MG63 (cell line): ENCODE measurements at regions not wholly inside any gene's neighbourhood (a gene's known extent, or its start where the extent isn't known, plus 50 kb on each side); places are given as distances from the start of the nearest gene placed in this dataset.

Experiments
- DNase-seq: peaks from one replicate; pipeline ENCODE4 v3.0.0-alpha.2; 2020
- H3K27me3 ChIP-seq: fragments of 250-450 bp; sonication (Bioruptor Pico); 2 replicates; pipeline ENCODE4 v1.5.1; 2020; ENCODE audit warnings: mild to moderate bottlenecking, moderate library complexity
- H3K36me3 ChIP-seq: fragments of 250-450 bp; sonication (Bioruptor Pico); 2 replicates; pipeline ENCODE4 v1.5.1; 2020; ENCODE audit warnings: mild to moderate bottlenecking, moderate library complexity
- H3K4me3 ChIP-seq: fragments of 250-450 bp; sonication (Bioruptor Pico); 2 replicates; pipeline ENCODE4 v1.5.1; 2020; ENCODE audit warnings: mild to moderate bottlenecking, moderate library complexity
- H3K9me3 ChIP-seq: fragments of 250-450 bp; sonication (Bioruptor Pico); 2 replicates; pipeline ENCODE4 v1.5.1; 2020; ENCODE audit warnings: mild to moderate bottlenecking, moderate library complexity

GRCh38 chr4:32191961-32192360 is 1471.8 kb downstream of the PCDH7 start:
- DNase-seq: no peak
- Histone ChIP-seq H3K9me3 (no peaks in the 10 kb centered on the region), H3K27me3 (no peaks in the 10 kb centered on the region), H3K36me3 (no peaks in the 10 kb centered on the region), H3K4me3 (no peak overlapping the region)

- Histone ChIP-seq H3K27me3 (no peaks in the 10 kb centered on the region), H3K36me3 (no peaks in the 10 kb centered on the region), H3K4me3 (no peak overlapping the region), H3K9me3 (no peaks in the 10 kb centered on the region)
- no peak for DNase-seq
Observed at GRCh38 chr4:32192363-32192762, 1472.2 kb downstream of the PCDH7 start.

- Histone ChIP-seq H3K27me3 (no peaks in the 10 kb centered on the region), H3K4me3 (no peak overlapping the region), H3K9me3 (no peaks in the 10 kb centered on the region), H3K36me3 (no peaks in the 10 kb centered on the region)
- DNase-seq: no peak
Observed at GRCh38 chr4:32192991-32193390, 1472.8 kb downstream of the PCDH7 start.

GRCh38 chr4:32196950-32197688 is 1477.0 kb downstream of the PCDH7 start:
- Histone ChIP-seq H3K36me3 (no peaks in the 10 kb centered on the region), H3K27me3 (no peaks in the 10 kb centered on the region), H3K4me3 (no peak overlapping the region), H3K9me3 (no peaks in the 10 kb centered on the region)
- no peak for DNase-seq

GRCh38 chr4:32199639-32200038 is 1479.5 kb downstream of the PCDH7 start:
- no peak for DNase-seq
- no peaks in the 10 kb centered on the region for H3K36me3 ChIP-seq
- no peaks in the 10 kb centered on the region for H3K9me3 ChIP-seq
- H3K4me3 ChIP-seq: no peak overlapping the region
- H3K27me3 ChIP-seq: no peaks in the 10 kb centered on the region

GRCh38 chr4:32203340-32203739 is 1483.2 kb downstream of the PCDH7 start:
- no peak for DNase-seq
- Histone ChIP-seq H3K9me3 (no peaks in the 10 kb centered on the region), H3K27me3 (no peaks in the 10 kb centered on the region), H3K36me3 (no peaks in the 10 kb centered on the region), H3K4me3 (no peak overlapping the region)

- Histone ChIP-seq H3K4me3 (no peak overlapping the region), H3K36me3 (no peaks in the 10 kb centered on the region), H3K27me3 (no peaks in the 10 kb centered on the region), H3K9me3 (no peaks in the 10 kb centered on the region)
- DNase-seq: no peak
Observed at GRCh38 chr4:32206756-32207155, 1486.6 kb downstream of the PCDH7 start.

GRCh38 chr4:32207456-32207855 is 1487.3 kb downstream of the PCDH7 start:
- Histone ChIP-seq H3K9me3 (no peaks in the 10 kb centered on the region), H3K36me3 (no peaks in the 10 kb centered on the region), H3K4me3 (no peak overlapping the region), H3K27me3 (no peaks in the 10 kb centered on the region)
- DNase-seq: no peak

- no peak for DNase-seq
Observed at GRCh38 chr4:32215277-32215676, 1495.1 kb downstream of the PCDH7 start.

GRCh38 chr4:32216502-32216901 is 1496.3 kb downstream of the PCDH7 start:
- Histone ChIP-seq H3K9me3 (no peaks in the 10 kb centered on the region), H3K27me3 (no peaks in the 10 kb centered on the region), H3K36me3 (no peaks in the 10 kb centered on the region), H3K4me3 (no peak overlapping the region)
- no peak for DNase-seq

More at GRCh38 chr4:32215277-32215676, 1495.1 kb downstream of the PCDH7 start:
- Histone ChIP-seq H3K4me3 (no peak overlapping the region), H3K36me3 (no peaks in the 10 kb centered on the region), H3K9me3 (no peaks in the 10 kb centered on the region), H3K27me3 (no peaks in the 10 kb centered on the region)

GRCh38 chr4:32219306-32220075 is 1499.3 kb downstream of the PCDH7 start:
- no peaks in the 10 kb centered on the region for H3K9me3 ChIP-seq
- DNase-seq: no peak
- no peaks in the 10 kb centered on the region for H3K27me3 ChIP-seq
- no peaks in the 10 kb centered on the region for H3K36me3 ChIP-seq
- no peak overlapping the region for H3K4me3 ChIP-seq

GRCh38 chr4:32226204-32226603 is 1506.0 kb downstream of the PCDH7 start:
- Histone ChIP-seq H3K4me3 (no peak overlapping the region), H3K9me3 (no peaks in the 10 kb centered on the region), H3K27me3 (no peaks in the 10 kb centered on the region), H3K36me3 (no peaks in the 10 kb centered on the region)
- DNase-seq: peak; percentile 21

- no peak for DNase-seq
- no peaks in the 10 kb centered on the region for H3K36me3 ChIP-seq
- H3K4me3 ChIP-seq: no peak overlapping the region
- no peaks in the 10 kb centered on the region for H3K9me3 ChIP-seq
- no peaks in the 10 kb centered on the region for H3K27me3 ChIP-seq
Observed at GRCh38 chr4:32226733-32227132, 1506.6 kb downstream of the PCDH7 start.

- Histone ChIP-seq H3K36me3 (no peaks in the 10 kb centered on the region), H3K27me3 (no peaks in the 10 kb centered on the region), H3K9me3 (no peaks in the 10 kb centered on the region), H3K4me3 (no peak overlapping the region)
- DNase-seq: no peak
Observed at GRCh38 chr4:32243926-32244325, 1523.8 kb downstream of the PCDH7 start.

- Histone ChIP-seq H3K27me3 (no peaks in the 10 kb centered on the region), H3K9me3 (no peaks in the 10 kb centered on the region), H3K36me3 (no peaks in the 10 kb centered on the region), H3K4me3 (no peak overlapping the region)
- no peak for DNase-seq
Observed at GRCh38 chr4:32249040-32249439, 1528.9 kb downstream of the PCDH7 start.

GRCh38 chr4:32251126-32251525 is 1531.0 kb downstream of the PCDH7 start:
- DNase-seq: no peak
- H3K9me3 ChIP-seq: no peaks in the 10 kb centered on the region
- no peaks in the 10 kb centered on the region for H3K27me3 ChIP-seq
- H3K4me3 ChIP-seq: no peak overlapping the region
- no peaks in the 10 kb centered on the region for H3K36me3 ChIP-seq

GRCh38 chr4:32251926-32252325 is 1531.8 kb downstream of the PCDH7 start:
- no peak for DNase-seq
- Histone ChIP-seq H3K4me3 (no peak overlapping the region), H3K9me3 (no peaks in the 10 kb centered on the region), H3K36me3 (no peaks in the 10 kb centered on the region), H3K27me3 (no peaks in the 10 kb centered on the region)

- H3K27me3 ChIP-seq: no peaks in the 10 kb centered on the region
- H3K36me3 ChIP-seq: no peaks in the 10 kb centered on the region
- DNase-seq: no peak
- H3K4me3 ChIP-seq: no peak overlapping the region
- H3K9me3 ChIP-seq: no peaks in the 10 kb centered on the region
Observed at GRCh38 chr4:32254216-32254615, 1534.0 kb downstream of the PCDH7 start.
